Uterus (tissue), 3 donors: ENCODE measurements at regions not wholly inside any gene's neighbourhood (a gene's known extent, or its start where the extent isn't known, plus 50 kb on each side); places are given as distances from the start of the nearest gene placed in this dataset.

Experiments used
- DNase-seq, 2 donors: peaks; one replicate each; pipeline ENCODE4 v3.0.0-alpha.2; 2019 to 2020
- H3K27ac ChIP-seq, 2 donors: fragments of 200-600 bp; sonication (generic); 1 replicate in 1 of 2; 2 replicates in 1 of 2; pipeline ENCODE4 v1.5.1; 2016 to 2018
- H3K27me3 ChIP-seq, 2 donors: fragments of 200-600 bp; sonication (generic); one replicate each; pipeline ENCODE4 v1.5.1; 2018 to 2019; ENCODE audit warnings: control low read depth in 1 of 2
- H3K36me3 ChIP-seq, 2 donors: fragments of 200-600 bp; sonication (generic); one replicate each; pipeline ENCODE4 v1.5.1; 2019; ENCODE audit warnings: control low read depth in 1 of 2
- H3K4me1 ChIP-seq, 2 donors: fragments of 200-600 bp; sonication (generic); one replicate each; pipeline ENCODE4 v1.5.1; 2018 to 2019; ENCODE audit warnings: control low read depth in 1 of 2
- H3K4me3 ChIP-seq, 2 donors: fragments of 200-600 bp; sonication (generic); 1 replicate in 1 of 2; 2 replicates in 1 of 2; pipeline ENCODE4 v1.5.1; 2018 to 2019; ENCODE audit warnings: mild to moderate bottlenecking in 1 of 2
- H3K9me3 ChIP-seq, 2 donors: fragments of 200-600 bp; sonication (generic); one replicate each; pipeline ENCODE4 v1.5.1; 2019; ENCODE audit warnings: control low read depth in 1 of 2
- CTCF ChIP-seq, 4 experiments: fragments of 200-600 bp in 2 of 4; fragments of 450-650 bp in 2 of 4; sonication (generic) in 2 of 4; IDR thresholded peaks; one replicate each; pipeline ENCODE4 v1.5.1; 2016 to 2019; ENCODE audit warnings: antibody characterized with exemption in 4 of 4, mild to moderate bottlenecking in 2 of 4, moderate library complexity in 1 of 4
- POLR2A ChIP-seq, 2 donors: fragments of 450-650 bp; IDR thresholded peaks; one replicate each; pipeline ENCODE4 v1.6.1; 2016; ENCODE audit warnings: antibody characterized with exemption in 2 of 2, mild to moderate bottlenecking in 1 of 2, moderate library complexity in 1 of 2
- intact Hi-C: fragments of 100-400 bp; cut with DNase I; formaldehyde crosslinking; loops from one replicate; pipeline ENCODE4 v1.15.1; 2023; ENCODE audit warnings: low total_unique reads
- donor health status: DM: yes; HTN: yes; CAD: no.

GRCh38 chr14:97212399-97212798 lies 415.2 kb downstream of the VRK1 start:
- H3K4me1 ChIP-seq = no peaks in the 10 kb centered on the region
- no peaks in the 10 kb centered on the region for H3K9me3 ChIP-seq
- H3K4me3 ChIP-seq = no peak overlapping the region
- TF ChIP-seq POLR2A (IDR thresholded peaks at IDR 0.05) (no peak), CTCF (IDR thresholded peaks at IDR 0.05) (no peak)
- H3K27me3 ChIP-seq = no peaks in the 10 kb centered on the region
- DNase-seq = no peak
- H3K27ac ChIP-seq = no peak overlapping the region
- intact Hi-C loops = no loop called here
- no peaks in the 10 kb centered on the region for H3K36me3 ChIP-seq

- H3K9me3 ChIP-seq = no peaks in the 10 kb centered on the region
- no peaks in the 10 kb centered on the region for H3K27me3 ChIP-seq
- TF ChIP-seq POLR2A (IDR thresholded peaks at IDR 0.05) (no peak), CTCF (IDR thresholded peaks at IDR 0.05) (no peak)
- intact Hi-C loops = no loop called here
- no peak for DNase-seq
- no peaks in the 10 kb centered on the region for H3K4me1 ChIP-seq
- no peak overlapping the region for H3K4me3 ChIP-seq
- no peaks in the 10 kb centered on the region for H3K36me3 ChIP-seq
- no peak overlapping the region for H3K27ac ChIP-seq
These were observed 416.5 kb downstream of the VRK1 start for GRCh38 chr14:97213720-97214119.

GRCh38 chr14:97215263-97215969 lies 418.2 kb downstream of the VRK1 start:
- H3K4me3 ChIP-seq = no peak overlapping the region
- no peak for TF ChIP-seq POLR2A (IDR thresholded peaks at IDR 0.05)
- no peak for TF ChIP-seq CTCF (IDR thresholded peaks at IDR 0.05)
- DNase-seq = no peak
- no peaks in the 10 kb centered on the region for H3K4me1 ChIP-seq
- no peaks in the 10 kb centered on the region for H3K36me3 ChIP-seq
- H3K27me3 ChIP-seq = peaks cover 0 to 9% of the 10 kb centered on the region in 2 donors
- intact Hi-C loops = no loop called here
- no peak overlapping the region for H3K27ac ChIP-seq
- H3K9me3 ChIP-seq = no peaks in the 10 kb centered on the region

- Histone ChIP-seq H3K27ac (no peak overlapping the region), H3K4me3 (no peak overlapping the region), H3K4me1 (no peaks in the 10 kb centered on the region), H3K27me3 (peaks cover 0 to 15% of the 10 kb centered on the region in 2 donors), H3K9me3 (no peaks in the 10 kb centered on the region), H3K36me3 (no peaks in the 10 kb centered on the region)
- TF ChIP-seq POLR2A (IDR thresholded peaks at IDR 0.05) (no peak), CTCF (IDR thresholded peaks at IDR 0.05) (no peak)
- no peak for DNase-seq
- intact Hi-C loops = no loop called here
These were observed 420.1 kb downstream of the VRK1 start for GRCh38 chr14:97217111-97217885.

- intact Hi-C loops = no loop called here
- peaks cover 0 to 15% of the 10 kb centered on the region in 2 donors for H3K27me3 ChIP-seq
- no peaks in the 10 kb centered on the region for H3K4me1 ChIP-seq
- no peaks in the 10 kb centered on the region for H3K36me3 ChIP-seq
- no peaks in the 10 kb centered on the region for H3K9me3 ChIP-seq
- TF ChIP-seq CTCF (IDR thresholded peaks at IDR 0.05) = no peak
- TF ChIP-seq POLR2A (IDR thresholded peaks at IDR 0.05) = no peak
- H3K4me3 ChIP-seq = no peak overlapping the region
- no peak for DNase-seq
- no peak overlapping the region for H3K27ac ChIP-seq
These were observed 421.1 kb downstream of the VRK1 start for GRCh38 chr14:97218274-97218673.
